Eye (tissue), 1 donor: ENCODE measurements at regions not wholly inside any gene's neighbourhood (a gene's known extent, or its start where the extent isn't known, plus 50 kb on each side); places are given as distances from the start of the nearest gene placed in this dataset.
"Not testable (repeated sequence)": the region's sequence is repeated elsewhere in the genome, so short reads cannot be mapped to it uniquely, and the experiment has no call there.

ENCODE experiments used
- DNase-seq: peaks from one replicate; pipeline ENCODE4 v3.0.0-alpha.2; 2015

DNA sequence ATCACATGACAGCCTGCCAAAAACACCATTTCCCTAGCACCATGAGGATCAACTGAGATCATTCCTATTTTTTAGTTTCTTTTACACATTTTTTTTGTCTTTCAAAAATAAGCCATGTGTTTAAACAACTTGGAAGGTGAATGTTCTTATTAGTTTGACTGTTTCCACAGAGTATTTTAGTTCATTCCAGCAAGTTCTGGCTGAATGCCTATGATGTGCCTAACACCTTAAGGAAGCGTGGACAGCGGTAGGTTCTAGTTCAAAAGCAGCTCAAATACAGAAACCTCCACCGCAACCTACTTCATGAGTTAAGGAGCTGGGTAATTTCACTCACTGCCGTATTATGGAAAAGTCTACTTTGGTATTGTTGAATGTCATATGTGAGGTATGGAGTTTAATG, 101.3 kb upstream of the ADAMTS9 start:
- no peak for DNase-seq

DNA sequence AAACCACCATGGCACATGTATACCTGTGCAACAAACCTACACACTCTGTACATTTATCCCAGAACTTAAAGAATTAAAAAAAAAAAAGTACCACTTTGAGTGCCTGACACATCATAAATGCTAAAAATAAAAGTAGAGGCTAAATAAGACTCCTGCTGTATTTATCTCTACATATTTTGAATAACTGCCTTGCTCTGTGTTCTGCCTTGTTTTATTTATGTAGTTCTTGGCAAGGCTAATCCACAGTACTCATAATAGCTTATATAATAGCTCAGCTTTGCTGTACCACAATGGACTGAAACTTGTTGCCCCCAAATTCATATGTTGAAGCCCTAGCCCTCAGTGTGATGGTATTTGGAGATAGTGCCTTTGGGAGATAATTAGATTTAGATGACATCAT, 95.4 kb upstream of the ADAMTS9 start:
- DNase-seq = no peak

DNA sequence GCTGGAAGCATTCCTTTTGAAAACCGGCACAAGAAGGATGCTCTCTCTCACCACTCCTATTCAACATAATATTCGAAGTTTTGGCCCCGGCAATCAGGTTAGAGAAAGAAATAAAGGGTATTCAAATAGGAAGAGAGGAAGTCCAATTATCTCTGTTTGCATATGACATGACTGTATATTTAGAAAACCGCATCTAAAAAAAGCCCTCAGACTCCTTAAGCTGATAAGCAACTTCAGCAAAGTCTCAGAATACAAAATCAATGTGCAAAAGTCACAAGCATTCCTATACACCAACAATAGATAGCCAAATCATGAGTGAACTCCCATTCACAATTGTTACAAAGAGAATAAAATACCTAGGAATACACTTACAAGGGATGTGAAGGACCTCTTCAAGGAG, 93.1 kb upstream of the ADAMTS9 start:
- not testable (repeated sequence) for DNase-seq

DNA sequence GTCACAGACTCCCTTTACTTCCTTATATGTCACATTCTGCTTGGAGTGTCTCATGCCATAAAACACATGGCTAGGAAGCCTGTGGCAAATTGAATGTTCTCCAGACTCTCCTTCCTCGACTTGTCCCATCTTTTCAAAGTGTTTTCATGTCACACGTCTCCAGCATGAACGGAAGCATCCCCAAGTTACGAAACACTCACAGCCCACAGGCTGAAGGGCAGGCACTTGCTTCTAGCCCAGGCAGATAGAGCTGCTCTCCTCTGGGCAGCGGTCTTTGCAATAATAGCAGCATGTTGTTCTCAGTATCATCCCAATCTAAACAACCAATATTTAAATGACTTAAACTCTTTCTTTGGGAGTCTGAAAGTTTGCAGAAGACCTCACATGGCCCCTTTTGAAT, 85.3 kb upstream of the ADAMTS9 start:
- DNase-seq = no peak

DNA sequence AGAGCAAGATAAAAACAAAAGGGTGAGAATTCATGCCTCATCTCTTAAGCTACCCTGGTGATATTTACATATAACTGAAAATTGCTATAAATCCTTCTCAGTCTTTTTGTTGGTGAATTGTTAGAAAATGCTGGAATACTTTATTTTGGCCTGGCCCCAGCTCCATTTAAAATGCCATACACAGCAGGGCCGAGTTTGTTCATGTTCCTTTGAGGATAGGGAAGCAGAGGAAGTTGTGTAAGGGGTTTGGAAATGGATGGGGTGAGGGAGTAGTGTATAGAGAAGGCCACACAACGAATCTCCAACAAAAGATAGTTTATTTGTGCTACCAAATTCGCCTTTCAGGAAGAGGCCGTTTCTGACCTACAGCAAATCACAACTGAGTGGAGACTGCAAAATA, 78.6 kb upstream of the ADAMTS9 start:
- DNase-seq = no peak

DNA sequence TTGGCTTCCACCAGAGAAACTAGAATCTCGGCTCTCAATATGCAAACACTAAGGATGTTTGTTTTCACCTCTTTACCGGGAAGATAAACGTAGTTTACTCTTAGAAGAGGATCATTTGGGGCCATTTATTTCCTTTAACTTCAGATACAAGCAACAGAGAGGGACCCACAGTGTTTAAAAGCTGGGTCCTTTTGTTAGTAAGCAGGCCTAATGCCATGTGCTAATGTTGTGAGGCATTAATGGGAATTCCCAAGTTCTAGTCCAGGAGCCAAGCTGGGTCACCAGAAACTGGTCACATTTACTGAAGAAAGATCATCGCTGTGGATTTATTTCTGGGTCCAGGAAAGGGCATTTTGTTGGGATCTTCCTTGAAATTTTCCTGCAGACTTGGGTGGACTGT, 78.1 kb upstream of the ADAMTS9 start:
- DNase-seq = no peak

DNA sequence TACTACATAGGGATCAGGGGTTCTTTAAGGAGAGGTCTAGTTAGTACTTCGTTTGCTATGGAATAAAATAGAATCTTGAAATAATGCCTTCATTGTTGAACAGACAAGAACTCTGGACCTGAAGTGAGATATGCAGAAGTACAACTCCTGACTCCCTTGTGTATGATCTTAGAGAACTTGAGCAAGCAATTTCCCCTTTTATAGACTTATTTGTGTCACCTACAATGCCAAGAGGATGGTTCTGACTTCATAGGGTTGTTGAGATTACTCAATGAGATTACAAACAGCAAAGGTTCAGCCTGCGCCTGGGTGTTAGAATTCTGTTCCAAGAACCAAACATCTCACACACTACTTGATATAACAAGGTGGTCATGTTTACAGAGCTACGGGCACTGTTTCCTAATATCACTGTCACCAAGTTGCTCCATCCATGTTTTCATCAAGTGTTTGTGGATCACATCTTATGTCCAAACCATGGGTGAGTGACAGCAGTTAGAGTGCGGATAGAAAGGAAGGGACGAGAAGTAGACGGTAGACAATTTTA, 76.7 kb upstream of the ADAMTS9 start:
- DNase-seq = no peak

DNA sequence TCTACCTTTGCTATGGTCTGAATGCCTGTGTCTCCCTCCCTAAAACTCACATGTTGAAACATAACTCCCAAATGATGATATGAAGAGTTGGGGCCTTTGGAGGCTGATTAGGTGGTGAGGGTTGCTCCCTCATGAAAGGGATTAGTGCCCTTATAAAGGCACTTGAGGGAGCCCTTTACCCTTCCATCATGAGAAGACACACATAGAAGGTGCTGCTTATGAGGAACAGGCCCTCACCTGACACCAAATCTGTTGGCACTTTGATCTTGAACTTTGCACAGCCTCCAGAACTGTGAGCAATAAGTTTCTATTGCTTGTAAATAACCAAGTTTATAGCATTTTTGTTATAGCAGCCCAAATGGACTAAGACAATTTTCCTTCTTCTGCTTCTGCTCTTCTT, 76.2 kb upstream of the ADAMTS9 start:
- no peak for DNase-seq

DNA sequence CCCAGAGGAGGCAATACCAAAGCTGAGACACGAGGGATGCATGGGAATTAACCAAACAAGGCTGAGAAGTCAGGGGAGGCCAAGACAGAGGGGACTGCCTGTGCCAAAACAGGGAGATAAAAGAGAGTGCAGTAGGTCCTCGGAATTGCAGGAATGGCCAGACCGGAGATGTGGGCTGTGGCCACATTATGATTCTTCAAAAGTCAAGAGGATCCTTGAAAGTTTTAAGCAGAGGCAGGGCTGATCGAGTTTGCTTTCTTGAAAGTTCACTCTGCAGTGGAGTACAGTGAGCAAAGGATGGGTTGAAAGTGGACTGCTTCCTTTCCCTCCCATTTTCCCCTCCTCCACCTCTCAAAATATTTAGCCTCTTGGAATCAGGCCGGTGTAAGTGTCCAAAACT, 73.9 kb upstream of the ADAMTS9 start:
- DNase-seq = no peak

DNA sequence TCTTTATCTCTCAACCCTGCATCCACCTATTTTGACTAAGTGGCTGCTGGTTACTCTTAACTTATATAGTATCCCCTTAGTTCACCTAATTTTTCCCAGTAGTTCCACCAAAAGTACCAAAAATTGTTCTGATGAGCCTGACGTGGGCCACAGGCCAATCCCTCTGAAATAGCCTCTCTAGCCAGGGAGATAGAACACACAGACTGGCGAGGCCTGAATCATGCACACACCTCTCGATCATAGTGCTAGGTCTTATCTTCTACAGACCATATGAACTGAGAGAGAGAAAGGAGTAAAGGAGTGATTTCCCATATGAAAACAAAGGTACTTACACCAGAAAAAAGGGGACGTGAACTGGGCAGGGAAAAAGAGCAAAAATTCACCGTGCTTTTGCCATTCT, 72.5 kb upstream of the ADAMTS9 start:
- DNase-seq = no peak

DNA sequence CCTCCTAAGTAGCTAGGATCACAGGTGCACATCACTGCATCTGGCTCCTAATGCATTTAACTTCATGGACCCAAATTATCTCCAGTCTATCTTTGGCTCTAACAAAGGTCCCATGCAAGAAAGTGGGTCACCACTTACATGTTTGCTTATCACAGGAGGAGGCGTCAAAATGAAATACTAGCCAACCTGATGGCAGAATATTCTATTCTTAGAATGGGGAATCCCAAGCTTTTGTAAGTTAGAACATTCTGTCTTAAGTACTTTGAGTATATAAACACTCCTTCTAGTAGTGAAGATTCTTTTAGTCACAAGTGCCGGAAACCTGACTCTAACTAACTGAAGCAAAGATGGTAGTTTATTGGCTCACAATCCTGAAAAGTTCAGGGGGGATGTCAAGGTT, 72.0 kb upstream of the ADAMTS9 start:
- DNase-seq = no peak

DNA sequence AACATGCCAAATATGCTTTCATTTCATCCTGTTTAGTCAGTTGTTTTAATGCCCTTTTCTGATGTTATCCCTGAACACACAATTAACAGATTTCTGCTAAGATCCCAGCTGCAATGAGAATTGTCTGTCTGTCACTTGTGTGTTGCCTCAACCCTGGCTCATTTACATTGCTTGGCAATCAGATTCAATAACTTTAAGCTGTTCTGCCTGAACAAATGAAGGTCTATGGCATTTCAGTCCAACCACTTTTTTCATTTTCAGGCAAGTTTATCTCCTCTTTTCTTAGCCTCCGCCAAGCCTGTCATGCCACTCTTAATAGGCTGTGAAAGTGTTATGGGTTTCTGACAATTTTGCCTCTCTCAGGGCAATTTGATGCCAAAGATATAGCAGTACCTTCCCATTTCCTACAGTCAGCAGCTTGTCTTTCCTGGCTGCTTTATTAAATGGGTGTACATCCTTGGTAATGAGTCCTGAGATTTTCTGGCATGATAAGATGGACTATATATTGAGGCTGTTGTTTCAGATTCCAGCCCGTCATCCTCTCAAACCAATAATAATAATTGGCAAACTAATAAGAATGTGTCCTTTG, 68.7 kb upstream of the ADAMTS9 start:
- peak; percentile 25 for DNase-seq

DNA sequence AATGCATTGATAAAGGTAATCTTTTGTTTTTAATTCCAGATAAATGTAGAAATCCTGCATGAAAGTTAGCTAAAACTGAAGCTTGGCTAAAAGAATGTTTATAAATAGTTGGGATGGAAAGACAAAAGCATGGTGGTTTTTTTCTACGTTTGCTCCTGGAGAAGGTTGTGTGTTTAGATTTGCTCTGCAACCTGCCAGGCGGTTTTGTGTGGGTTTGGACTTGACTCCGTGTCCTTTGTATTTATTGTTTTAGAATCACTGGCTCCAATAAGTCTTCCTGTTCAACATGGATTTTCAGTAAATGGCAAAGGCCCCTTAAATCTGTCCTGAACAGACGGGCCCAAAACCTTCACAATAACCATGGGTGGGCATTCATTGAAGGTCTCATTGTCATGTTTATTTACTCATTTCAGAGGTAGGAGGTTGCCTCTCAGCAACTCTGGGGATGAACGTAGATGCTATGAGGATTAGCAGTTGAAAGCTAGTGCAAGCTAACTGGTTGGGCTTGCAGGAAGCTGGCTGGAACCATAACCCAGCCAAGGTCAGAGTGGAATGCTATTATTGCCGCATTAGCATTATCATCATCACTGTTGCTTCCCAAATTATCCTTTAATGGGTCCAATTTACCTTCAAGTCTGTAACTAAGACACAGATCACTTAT, 60.6 kb upstream of the ADAMTS9 start:
- no peak for DNase-seq

DNA sequence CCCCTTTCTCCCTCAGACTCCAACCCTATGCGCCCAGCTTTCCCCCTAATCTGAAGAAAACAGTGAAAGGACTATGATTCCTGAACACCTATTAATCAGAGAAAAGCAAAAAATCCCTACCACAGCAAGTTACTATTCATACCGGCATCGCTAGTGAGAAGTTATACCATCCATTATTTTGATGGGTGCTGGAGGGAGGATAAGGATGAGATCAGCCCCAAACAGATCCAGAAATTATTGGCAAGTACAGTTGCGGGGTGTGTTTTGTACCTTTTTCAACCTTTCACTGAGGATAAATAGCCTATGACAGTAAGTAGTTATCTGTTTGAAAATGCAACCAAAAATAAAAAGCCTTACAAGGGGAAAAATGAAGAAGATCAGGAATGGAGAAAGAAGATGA, 59.9 kb upstream of the ADAMTS9 start:
- no peak for DNase-seq

DNA sequence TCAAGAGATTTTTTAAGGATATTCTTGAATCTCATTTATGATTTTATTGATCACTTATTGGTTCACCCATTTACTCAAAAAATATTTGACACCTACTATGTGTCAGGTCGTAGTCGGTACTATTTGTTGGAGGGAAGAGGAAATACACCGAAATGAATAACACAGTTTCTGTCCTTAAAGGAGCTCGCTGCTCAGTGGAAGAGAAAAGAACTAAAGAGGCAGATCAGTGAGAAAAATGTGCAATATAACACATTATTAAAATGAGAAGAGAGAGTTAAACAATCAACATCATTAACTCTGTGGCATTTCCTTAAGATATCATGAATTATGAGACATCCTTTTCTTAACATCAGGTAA, 56.1 kb upstream of the ADAMTS9 start:
- DNase-seq = no peak

DNA sequence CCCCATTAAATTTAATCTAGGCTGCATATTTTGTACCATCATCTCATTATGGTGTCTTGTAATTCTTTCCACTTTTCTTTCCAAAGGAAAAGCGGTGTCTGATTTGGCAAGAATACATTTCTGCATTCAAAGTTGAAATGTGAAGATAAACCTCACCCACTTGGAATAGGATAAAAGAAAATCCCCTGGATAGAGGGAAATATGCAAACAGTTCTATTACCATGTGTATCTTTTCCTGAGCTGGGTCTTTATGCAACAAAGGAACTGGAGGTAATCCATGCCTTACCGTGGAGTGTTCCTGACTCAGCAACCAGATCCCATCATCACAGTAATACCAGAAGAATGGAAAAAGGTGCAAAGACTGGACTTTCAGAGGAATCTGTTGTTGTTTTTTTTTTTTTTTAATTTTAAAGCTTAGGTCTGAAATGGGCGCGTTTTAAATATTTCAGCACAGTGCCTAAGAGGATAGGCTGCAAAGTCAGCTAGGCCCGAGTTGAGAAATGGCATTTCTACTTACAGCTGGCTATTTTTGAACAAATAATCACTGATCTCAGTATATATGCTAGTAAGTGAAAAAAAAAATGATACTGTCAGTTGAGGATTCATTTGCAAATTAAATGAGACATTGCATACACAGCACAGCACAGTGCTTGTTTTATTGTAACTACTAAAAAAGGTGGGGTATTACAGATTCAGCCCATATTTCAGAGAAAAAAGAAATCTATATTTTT, 55.5 kb upstream of the ADAMTS9 start:
- DNase-seq = peak; percentile 23

DNA sequence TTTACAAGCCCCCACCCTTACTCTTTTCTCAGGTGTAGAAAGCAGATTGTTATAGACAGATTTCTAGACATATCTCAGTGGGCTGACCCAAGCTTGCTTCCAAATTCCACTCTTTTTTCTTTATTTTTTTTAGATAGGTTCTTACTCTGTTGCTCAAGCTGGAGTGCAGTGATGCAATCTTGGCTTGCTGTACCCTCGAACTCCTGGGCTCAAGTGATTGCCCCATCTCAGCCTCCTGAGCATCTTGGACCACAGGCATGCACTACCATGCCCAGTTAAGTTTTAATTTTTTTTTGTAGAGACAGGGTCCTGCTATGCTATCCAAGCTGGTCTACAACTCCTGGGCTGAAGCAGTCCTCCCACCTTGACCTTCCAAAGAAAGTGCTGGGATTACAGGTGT, 53.5 kb upstream of the ADAMTS9 start:
- no peak for DNase-seq

DNA sequence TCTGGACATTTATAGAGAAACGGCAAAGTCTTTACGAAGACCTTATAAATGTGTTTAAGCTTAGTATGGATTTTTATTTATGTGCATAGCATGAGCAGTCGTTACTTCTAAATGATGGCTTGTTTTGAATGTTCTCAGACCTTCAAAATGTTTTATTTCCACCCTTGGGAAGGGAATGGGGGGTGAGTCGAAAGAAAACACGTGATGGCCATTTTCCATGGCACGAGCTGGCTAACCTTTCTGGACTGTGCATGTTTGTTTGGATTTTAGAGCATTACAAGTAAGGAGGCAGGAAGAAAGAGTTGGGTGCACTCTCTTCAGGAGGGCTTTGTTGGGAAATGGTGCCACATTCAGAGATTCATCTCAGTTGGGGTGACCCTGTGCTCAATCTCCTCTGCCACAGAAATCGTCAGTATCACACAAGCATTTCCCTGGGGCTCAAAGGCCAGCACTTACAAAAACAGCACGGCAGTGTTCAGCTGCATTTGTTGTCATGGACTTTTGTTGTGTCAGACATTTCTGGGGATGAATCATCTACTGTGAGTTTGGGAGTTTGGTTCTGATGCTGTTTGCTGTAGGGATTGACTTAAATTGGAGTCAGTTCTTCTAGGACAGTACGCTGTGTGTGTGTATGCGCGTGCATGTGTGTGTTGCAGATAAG, 52.3 kb upstream of the ADAMTS9 start:
- DNase-seq = no peak
